ENCODE measurements at regions not wholly inside any gene's neighbourhood (a gene's known extent, or its start where the extent isn't known, plus 50 kb on each side); places are given as distances from the start of the nearest gene placed in this dataset.

GRCh38 chr4:124053872-124054538, 657.4 kb downstream of the SPRY1 start:
- TF ChIP-seq CTCF (optimal IDR thresholded peaks at IDR 0.05 in 1 of 3, IDR thresholded peaks at IDR 0.05 in 1 of 3, conservative IDR thresholded peaks at IDR 0.05 in 1 of 3; ENCODE audit: extremely low read depth in 1 of 3, insufficient read depth in 2 of 3, low read length in 3 of 3) (no peak), EZH2 (IDR thresholded peaks at IDR 0.05; ENCODE audit: low read length) (no peak)
